K562 (cell line): ENCODE measurements at regions not wholly inside any gene's neighbourhood (a gene's known extent, or its start where the extent isn't known, plus 50 kb on each side); places are given as distances from the start of the nearest gene placed in this dataset.

Experiments used
- ATAC-seq: fragments of 200-7000 bp; cut with Tn5 transposase; 3 replicates; pipeline ENCODE4 v1.9.1; 2020; ENCODE audit warnings: moderate library complexity
- BruUV-seq: library from RNA; stranded (reverse); fragments of 400-500 nt; replicated peaks from 2 replicates; lab custom pipeline; 2021; lab: Mats Ljungman, UMichigan
- CTCF ChIA-PET: fragments of 300-600 bp; formaldehyde crosslinking; extraction: SDS; loops from one replicate; lab custom pipeline; 2021; ENCODE audit warnings: low intra/inter-chr PET ratio; lab: Yijun Ruan, JAX
- POLR2A ChIA-PET: fragments of 300-600, 350-650 bp; sonication (Branson Sonifier 250); formaldehyde crosslinking; extraction: SDS; loops from one replicate; lab custom pipeline; 2021; ENCODE audit warnings: antibody characterized with exemption, inconsistent platforms; lab: Yijun Ruan, JAX
- DNase-seq, 4 experiments: peaks; one replicate each; pipeline versions ENCODE4 v3.0.0 to v3.0.0-alpha.2; 2011 to 2018; ENCODE audit warnings: low spot score in 3 of 4, mixed read lengths in 3 of 4; ENCODE audit errors: extremely low read depth in 1 of 4
- FAIRE-seq: peaks from 2 replicates; lab custom pipeline; 2011; peaks lifted over from hg19 to GRCh38; lab: Jason Lieb, UNC
- H2AFZ ChIP-seq: 2 replicates; pipeline ENCODE4 v1.6.0; 2011; ENCODE audit warnings: low read depth, low read length, control low read depth, inconsistent platforms
- H3K27ac ChIP-seq: fragments of 200-600 bp; 3 replicates; pipeline ENCODE4 v1.8.0; 2011; ENCODE audit warnings: low read depth, mild to moderate bottlenecking, control low read depth, inconsistent platforms, low read length, moderate library complexity, mixed read lengths; ENCODE audit errors: extremely low read depth
- H3K27me3 ChIP-seq, 2 experiments: fragments of 300-600 bp in 1 of 2; 2 replicates in 1 of 2; 3 replicates in 1 of 2; pipeline versions ENCODE4 v1.6.0 to v1.8.0; 2011; ENCODE audit warnings: inconsistent platforms in 2 of 2, low read length in 2 of 2, mild to moderate bottlenecking in 1 of 2, mixed read lengths in 1 of 2, moderate library complexity in 1 of 2; ENCODE audit not compliant: control insufficient read depth in 2 of 2, insufficient read depth in 2 of 2
- H3K36me3 ChIP-seq: fragments of 300-600 bp; 3 replicates; pipeline ENCODE4 v1.8.0; 2011; ENCODE audit warnings: mild to moderate bottlenecking, low read length, inconsistent platforms; ENCODE audit not compliant: control insufficient read depth, insufficient read depth
- H3K4me1 ChIP-seq, 2 experiments: fragments of 200-600 bp in 1 of 2; replicated peaks in 1 of 2; 2 replicates in 1 of 2; 3 replicates in 1 of 2; pipeline versions ENCODE4 v1.5.1 to v1.8.0; 2011; ENCODE audit warnings: inconsistent platforms in 2 of 2, low read length in 2 of 2, mild to moderate bottlenecking in 1 of 2, mixed read lengths in 1 of 2, moderate library complexity in 1 of 2; ENCODE audit not compliant: control insufficient read depth in 2 of 2, insufficient read depth in 2 of 2
- H3K4me2 ChIP-seq: 2 replicates; pipeline ENCODE4 v1.6.1; 2011; ENCODE audit warnings: low read length, control low read depth, inconsistent platforms, mixed read lengths; ENCODE audit not compliant: insufficient read depth
- H3K4me3 ChIP-seq: fragments of 200-600 bp; sonication (generic), shearing (Covaris generic); 2 replicates; pipeline ENCODE4 v1.5.1; 2016; ENCODE audit warnings: control low read depth, inconsistent platforms
- H3K79me2 ChIP-seq: fragments of 200-600 bp; 3 replicates; pipeline ENCODE4 v1.8.0; 2011; ENCODE audit warnings: low read length, inconsistent platforms; ENCODE audit not compliant: control insufficient read depth, insufficient read depth
- H3K9ac ChIP-seq, 2 experiments: 2 replicates each; pipeline versions ENCODE4 v1.6.0 to v1.6.1; 2011; ENCODE audit warnings: low read depth in 2 of 2, low read length in 2 of 2, control low read depth in 1 of 2, inconsistent platforms in 1 of 2, mild to moderate bottlenecking in 1 of 2, mixed read lengths in 1 of 2; ENCODE audit not compliant: insufficient read depth in 1 of 2
- H3K9me1 ChIP-seq: one replicate; pipeline ENCODE4 v1.6.0; 2011; ENCODE audit warnings: inconsistent platforms, mild to moderate bottlenecking, low read length, moderate library complexity; ENCODE audit not compliant: control insufficient read depth, insufficient read depth
- H3K9me3 ChIP-seq: replicated peaks from 2 replicates; pipeline ENCODE4 v1.5.1; 2011; ENCODE audit warnings: low read depth, low read length, inconsistent platforms; ENCODE audit not compliant: control insufficient read depth, insufficient read depth
- H4K20me1 ChIP-seq: replicated peaks from 2 replicates; pipeline ENCODE4 v1.6.1; 2011; ENCODE audit warnings: low read length, inconsistent platforms, mixed read lengths; ENCODE audit not compliant: control insufficient read depth, insufficient read depth
- ARNT ChIP-seq, 2 experiments: fragments of 450-650 bp; IDR thresholded peaks; 2 replicates each; pipeline ENCODE4 v1.6.1; 2016; ENCODE audit warnings: mild to moderate bottlenecking in 1 of 2
- BCL6 ChIP-seq: fragments of 250-450 bp; sonication (Bioruptor Pico); IDR thresholded peaks from 2 replicates; pipeline ENCODE4 v1.4.0; 2020
- CCNT2 ChIP-seq: IDR thresholded peaks from 2 replicates; pipeline ENCODE4 v1.6.1; 2011; ENCODE audit warnings: borderline replicate concordance, low read depth, mild to moderate bottlenecking, moderate library complexity, mixed read lengths, low read length; ENCODE audit not compliant: insufficient read length; ENCODE audit errors: extremely low read depth
- CHCHD3 ChIP-seq: fragments of 250-450 bp; sonication (Bioruptor Pico); IDR thresholded peaks from 2 replicates; pipeline ENCODE4 v2.1.2; 2022; ENCODE audit warnings: mild to moderate bottlenecking
- CREB5 ChIP-seq: fragments of 250-450 bp; sonication (Bioruptor Pico); IDR thresholded peaks from 2 replicates; pipeline ENCODE4 v1.5.0; 2020; ENCODE audit warnings: mild to moderate bottlenecking
- CREM ChIP-seq: IDR thresholded peaks from 2 replicates; pipeline ENCODE4 v1.6.1; 2014; ENCODE audit warnings: antibody characterized with exemption, low read depth
- ILF3 ChIP-seq: fragments of 450-650 bp; IDR thresholded peaks from 2 replicates; pipeline ENCODE4 v1.6.1; 2018; ENCODE audit warnings: antibody characterized with exemption, mild to moderate bottlenecking, moderate library complexity, borderline replicate concordance
- MNT ChIP-seq, 2 experiments: fragments of 450-650 bp; conservative IDR thresholded peaks; 2 replicates each; pipeline ENCODE4 v1.6.1; 2017; ENCODE audit warnings: mild to moderate bottlenecking in 2 of 2, moderate library complexity in 2 of 2
- POLR2A ChIP-seq: fragments of 450-650 bp; conservative IDR thresholded peaks from 2 replicates; pipeline ENCODE4 v1.6.1; 2016
- TCF7L2 ChIP-seq: fragments of 150-350 bp; IDR thresholded peaks from 2 replicates; pipeline ENCODE4 v1.6.1; 2016; ENCODE audit warnings: low read depth, mild to moderate bottlenecking, low read length, moderate library complexity
- ZBTB2 ChIP-seq: fragments of 450-650 bp; IDR thresholded peaks from 2 replicates; pipeline ENCODE4 v1.6.1; 2016; ENCODE audit warnings: antibody characterized with exemption
- ZNF146 ChIP-seq: IDR thresholded peaks from one replicate; pipeline ENCODE4 v1.6.1; 2018; ENCODE audit warnings: missing compliant biosample characterization; ENCODE audit not compliant: unreplicated experiment
- WGBS: fragments of 100-300 bp; shearing (Covaris generic); methylation state at CpG from one replicate; pipeline ENCODE4 v1.1.6; 2016; ENCODE audit warnings: low coverage, mixed read lengths; ENCODE audit not compliant: insufficient coverage; ENCODE audit errors: missing lambda C conversion rate; 5-methylcytosine and 5-hydroxymethylcytosine counted together
- in situ Hi-C: fragments of 300-500 bp; cut with MboI; formaldehyde crosslinking; loops from 4 replicates; pipeline ENCODE4 v1.15.0; 2018; ENCODE audit warnings: inconsistent platforms, mixed read lengths
- intact Hi-C: fragments of 100-400 bp; cut with micrococcal nuclease; formaldehyde crosslinking; loops from 2 replicates; pipeline ENCODE4 v1.14.2; 2022

- Histone ChIP-seq H3K79me2 (no peaks in the 10 kb centered on the region), H3K4me1 (no peaks in the 10 kb centered on the region), H3K27ac (no peak overlapping the region), H3K27me3 (peaks cover 3 to 49% of the 10 kb centered on the region in 2 experiments; a peak in 4 of 5 replicates), H4K20me1 (no peaks in the 10 kb centered on the region; the same call in 1 of the 2 replicates), H3K4me2 (no peak overlapping the region), H3K36me3 (no peaks in the 10 kb centered on the region), H3K9ac (no peak overlapping the region), H3K9me3 (no peaks in the 10 kb centered on the region), H3K4me3 (no peak overlapping the region), H3K9me1 (no peaks in the 10 kb centered on the region), H2AFZ (no peak overlapping the region)
- BruUV-seq, result no TSS peak
- TF ChIP-seq ARNT (IDR thresholded peaks at IDR 0.05), result no peak
- no peak for TF ChIP-seq TCF7L2
- no peak for TF ChIP-seq MNT (conservative IDR thresholded peaks at IDR 0.05)
- no peak for TF ChIP-seq ILF3
- no peak for TF ChIP-seq CREM
- TF ChIP-seq BCL6 (CRISPR knock-in tag), result no peak
- TF ChIP-seq ZBTB2, result no peak
- TF ChIP-seq CHCHD3 (CRISPR knock-in tag), result no peak
- TF ChIP-seq POLR2A, result no peak
- no peak for TF ChIP-seq CREB5 (CRISPR knock-in tag)
- no peak for TF ChIP-seq ZNF146 (CRISPR knock-in tag)
- TF ChIP-seq CCNT2, result no peak
- intact Hi-C loops, result no loop called here
- FAIRE-seq (no peak), ATAC-seq (no peak), DNase-seq (no peak)
- in situ Hi-C loops, result no loop called here
- WGBS, result 2% methylated on average over 8 of the region's 8 CpGs
- ChIA-PET CTCF (no interaction called here), POLR2A (no interaction called here)
Measured at GRCh38 chr12:130083734-130084133, 78.5 kb upstream of the FZD10 start.
